Erythroblast (primary cell): ENCODE measurements at regions not wholly inside any gene's neighbourhood (a gene's known extent, or its start where the extent isn't known, plus 50 kb on each side); places are given as distances from the start of the nearest gene placed in this dataset.

Experiments used
- GATA1 ChIP-seq: IDR thresholded peaks from 2 replicates; pipeline ENCODE4 v1.6.1; 2011; ENCODE audit warnings: low read depth, mild to moderate bottlenecking, control low read depth, low read length, moderate library complexity
- POLR2A ChIP-seq: IDR thresholded peaks from 2 replicates; pipeline ENCODE4 v1.6.1; 2011; ENCODE audit warnings: mild to moderate bottlenecking, low read length

GRCh38 chr15:62320259-62320658 is 155.2 kb upstream of the C2CD4B start:
- no peak for TF ChIP-seq POLR2A
- no peak for TF ChIP-seq GATA1
